Nephron (organoid): ENCODE measurements at regions not wholly inside any gene's neighbourhood (a gene's known extent, or its start where the extent isn't known, plus 50 kb on each side); places are given as distances from the start of the nearest gene placed in this dataset.

Experiments
- H3K27ac Mint-ChIP-seq, 3 experiments: 2 replicates each; pipeline ENCODE4 v1.8.0; 2020; ENCODE audit warnings: mixed read lengths in 3 of 3, mild to moderate bottlenecking in 2 of 3, moderate library complexity in 1 of 3
- H3K27me3 Mint-ChIP-seq: 2 replicates; pipeline ENCODE4 v1.8.0; 2021; ENCODE audit warnings: low read depth, mild to moderate bottlenecking, moderate library complexity, mixed read lengths
- H3K36me3 Mint-ChIP-seq: 2 replicates; pipeline ENCODE4 v1.8.0; 2020; ENCODE audit warnings: low read depth, mixed read lengths
- H3K4me1 Mint-ChIP-seq: 2 replicates; pipeline ENCODE4 v1.8.0; 2020; ENCODE audit warnings: mixed read lengths
- H3K4me3 Mint-ChIP-seq, 3 experiments: 2 replicates each; pipeline ENCODE4 v1.8.0; 2020; ENCODE audit warnings: mild to moderate bottlenecking in 3 of 3, mixed read lengths in 3 of 3, moderate library complexity in 2 of 3
- H3K9me3 Mint-ChIP-seq: 2 replicates; pipeline ENCODE4 v1.8.0; 2020; ENCODE audit warnings: mixed read lengths
- TF ChIP-seq, protein P1 (sequence below), 3 experiments: fragments of 200-600 bp; sonication (generic); IDR thresholded peaks; one replicate each; pipeline ENCODE4 v1.5.0; 2021; ENCODE audit warnings: antibody characterized with exemption in 3 of 3; ENCODE audit not compliant: unreplicated experiment in 3 of 3

DNA sequence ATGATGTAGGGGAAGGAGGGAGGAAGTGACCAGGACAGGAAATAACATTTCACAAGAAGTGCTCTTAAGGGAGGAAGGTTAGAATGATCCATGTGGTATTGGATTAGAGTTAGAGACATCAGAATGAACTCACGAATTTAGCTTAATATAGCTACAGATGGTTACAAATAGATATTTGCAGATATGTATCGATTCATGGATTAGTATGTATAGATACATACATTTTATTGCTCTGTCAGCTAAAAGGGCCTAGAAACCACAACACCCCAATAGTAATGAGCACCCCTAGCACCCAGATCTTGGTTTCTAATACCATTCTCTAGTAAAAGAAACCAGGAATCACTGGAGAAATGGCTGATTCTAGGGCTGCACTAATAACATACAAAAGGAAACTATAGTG, 59.6 kb upstream of the LTBP1 start:
- Mint-ChIP-seq H3K9me3 (peaks cover 36% of the 10 kb centered on the region), H3K27ac (no peak overlapping the region), H3K4me1 (peaks cover 6% of the 10 kb centered on the region), H3K36me3 (no peaks in the 10 kb centered on the region), H3K4me3 (no peak overlapping the region), H3K27me3 (peaks cover 7% of the 10 kb centered on the region)
- TF ChIP-seq, protein P1, sequence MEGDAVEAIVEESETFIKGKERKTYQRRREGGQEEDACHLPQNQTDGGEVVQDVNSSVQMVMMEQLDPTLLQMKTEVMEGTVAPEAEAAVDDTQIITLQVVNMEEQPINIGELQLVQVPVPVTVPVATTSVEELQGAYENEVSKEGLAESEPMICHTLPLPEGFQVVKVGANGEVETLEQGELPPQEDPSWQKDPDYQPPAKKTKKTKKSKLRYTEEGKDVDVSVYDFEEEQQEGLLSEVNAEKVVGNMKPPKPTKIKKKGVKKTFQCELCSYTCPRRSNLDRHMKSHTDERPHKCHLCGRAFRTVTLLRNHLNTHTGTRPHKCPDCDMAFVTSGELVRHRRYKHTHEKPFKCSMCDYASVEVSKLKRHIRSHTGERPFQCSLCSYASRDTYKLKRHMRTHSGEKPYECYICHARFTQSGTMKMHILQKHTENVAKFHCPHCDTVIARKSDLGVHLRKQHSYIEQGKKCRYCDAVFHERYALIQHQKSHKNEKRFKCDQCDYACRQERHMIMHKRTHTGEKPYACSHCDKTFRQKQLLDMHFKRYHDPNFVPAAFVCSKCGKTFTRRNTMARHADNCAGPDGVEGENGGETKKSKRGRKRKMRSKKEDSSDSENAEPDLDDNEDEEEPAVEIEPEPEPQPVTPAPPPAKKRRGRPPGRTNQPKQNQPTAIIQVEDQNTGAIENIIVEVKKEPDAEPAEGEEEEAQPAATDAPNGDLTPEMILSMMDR (IDR thresholded peaks at IDR 0.05; ENCODE audit: unreplicated experiment in 3 of 3), result no peak

DNA sequence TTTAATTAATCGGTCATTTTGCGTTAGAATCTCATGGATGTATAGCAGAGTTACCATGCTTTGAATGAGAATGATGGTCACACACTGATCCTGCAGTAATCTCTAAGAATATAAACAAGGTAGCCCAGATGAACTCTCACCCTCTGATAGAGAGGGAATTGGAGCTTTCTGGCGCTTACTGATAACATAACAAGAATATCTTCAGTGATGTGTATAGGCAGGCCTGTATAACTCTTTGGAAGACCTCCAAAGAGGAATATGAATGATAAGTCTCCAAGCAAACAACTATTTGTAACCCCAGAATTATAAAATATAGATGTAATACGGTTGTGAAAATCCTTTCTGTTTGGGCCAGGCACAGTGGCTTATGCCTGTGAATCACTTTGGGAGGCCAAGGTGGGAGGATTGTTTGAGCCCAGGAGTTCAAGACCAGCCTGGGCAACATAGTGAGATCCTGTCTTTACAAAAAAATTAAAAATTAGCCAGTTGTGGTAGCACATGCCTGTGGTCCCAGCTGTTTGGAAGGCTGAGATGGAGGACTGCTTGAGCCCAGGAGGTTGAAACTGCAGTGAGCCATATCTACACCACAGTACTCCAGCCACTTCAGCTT, 52.5 kb upstream of the LTBP1 start:
- peaks cover 9% of the 10 kb centered on the region for H3K4me1 Mint-ChIP-seq
- no peak overlapping the region for H3K27ac Mint-ChIP-seq
- TF ChIP-seq, protein P1 (IDR thresholded peaks at IDR 0.05; ENCODE audit: unreplicated experiment in 3 of 3), result no peak
- peaks cover 3% of the 10 kb centered on the region for H3K27me3 Mint-ChIP-seq
- H3K9me3 Mint-ChIP-seq, result peaks cover 27% of the 10 kb centered on the region
- H3K4me3 Mint-ChIP-seq, result no peak overlapping the region
- no peaks in the 10 kb centered on the region for H3K36me3 Mint-ChIP-seq

DNA sequence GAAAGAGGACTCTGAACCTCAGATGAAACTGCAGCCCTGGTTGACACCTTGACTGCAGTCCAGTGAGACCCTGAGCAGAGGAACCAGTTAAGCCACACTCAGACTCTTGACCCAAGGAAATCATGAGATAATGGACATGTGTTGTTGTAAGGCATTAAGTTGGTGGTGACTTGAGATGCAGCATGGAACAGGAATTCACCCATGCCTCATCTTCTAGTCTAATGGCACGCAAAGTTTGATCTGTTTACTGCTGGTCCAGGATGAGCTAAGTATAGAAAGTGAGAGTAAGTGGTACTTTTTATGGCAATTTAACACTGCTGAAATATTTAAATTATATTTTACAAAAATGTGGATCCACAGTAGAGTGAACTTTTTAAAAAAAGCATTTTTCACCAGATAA, 51.3 kb upstream of the LTBP1 start:
- peaks cover 15% of the 10 kb centered on the region for H3K4me1 Mint-ChIP-seq
- H3K36me3 Mint-ChIP-seq, result no peaks in the 10 kb centered on the region
- no peak overlapping the region for H3K27ac Mint-ChIP-seq
- peaks cover 23% of the 10 kb centered on the region for H3K9me3 Mint-ChIP-seq
- no peak overlapping the region for H3K4me3 Mint-ChIP-seq
- TF ChIP-seq, protein P1 (IDR thresholded peaks at IDR 0.05; ENCODE audit: unreplicated experiment in 3 of 3), result no peak
- H3K27me3 Mint-ChIP-seq, result no peaks in the 10 kb centered on the region
